ENCODE measurements at regions not wholly inside any gene's neighbourhood (a gene's known extent, or its start where the extent isn't known, plus 50 kb on each side); places are given as distances from the start of the nearest gene placed in this dataset.

DNA sequence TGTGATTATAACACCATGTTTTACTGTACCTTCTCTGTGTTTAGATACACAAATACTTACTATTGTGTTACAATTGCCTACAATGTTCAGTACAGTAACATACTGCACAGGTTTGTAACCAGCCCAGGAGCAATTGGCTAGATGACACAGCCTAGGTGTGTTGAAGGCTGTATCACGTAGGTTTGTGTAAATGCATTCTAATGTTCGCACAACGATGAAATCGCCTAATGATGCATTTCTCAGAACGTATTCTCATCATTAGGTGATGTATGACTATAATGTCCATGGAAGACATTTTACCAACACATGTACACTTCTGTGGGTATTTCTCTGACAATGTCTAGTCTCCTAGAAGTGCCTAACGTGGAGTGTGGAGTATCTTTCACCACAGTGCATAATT, 165.9 kb upstream of the KLF7 start:
- Histone ChIP-seq H3K9me2 (ENCODE audit: insufficient read depth, low read length) (no peaks in the 10 kb centered on the region), H3K9me3 (ENCODE audit: low read length) (no peaks in the 10 kb centered on the region), H3K4me3 (ENCODE audit: low read length) (no peak overlapping the region), H3K79me2 (replicated peaks; ENCODE audit: insufficient read depth, low read length) (no peaks in the 10 kb centered on the region), H3K27me3 (ENCODE audit: insufficient read depth, low read depth, low read length) (no peaks in the 10 kb centered on the region), H3K4me2 (ENCODE audit: low read length) (no peak overlapping the region), H3K27ac (ENCODE audit: low read length) (no peak overlapping the region), H3K36me3 (ENCODE audit: insufficient read depth, low read length) (no peaks in the 10 kb centered on the region), H2AFZ (ENCODE audit: low read depth, low read length) (no peak overlapping the region), H3F3A (ENCODE audit: insufficient read depth, low read length, poor library complexity, severe bottlenecking) (no peaks in the 10 kb centered on the region), H3K9ac (ENCODE audit: low read length) (no peak overlapping the region), H4K20me1 (ENCODE audit: insufficient read depth) (no peaks in the 10 kb centered on the region)
- TF ChIP-seq REST (IDR thresholded peaks at IDR 0.05; ENCODE audit: borderline replicate concordance) (no peak), EZH2 (IDR thresholded peaks at IDR 0.05; ENCODE audit: borderline replicate concordance, insufficient read depth, low read length, poor library complexity, severe bottlenecking) (no peak), CTCF (IDR thresholded peaks at IDR 0.05; ENCODE audit: poor library complexity, severe bottlenecking) (no peak), MXI1 (conservative IDR thresholded peaks at IDR 0.05; ENCODE audit: poor library complexity, severe bottlenecking) (no peak), POLR2AphosphoS5 (IDR thresholded peaks at IDR 0.05) (no peak), EP300 (conservative IDR thresholded peaks at IDR 0.05; ENCODE audit: poor library complexity, severe bottlenecking) (no peak), SMC3 (conservative IDR thresholded peaks at IDR 0.05; ENCODE audit: poor library complexity) (no peak), TAF1 (IDR thresholded peaks at IDR 0.05; ENCODE audit: low read depth) (no peak), RAD21 (conservative IDR thresholded peaks at IDR 0.05) (no peak)

DNA sequence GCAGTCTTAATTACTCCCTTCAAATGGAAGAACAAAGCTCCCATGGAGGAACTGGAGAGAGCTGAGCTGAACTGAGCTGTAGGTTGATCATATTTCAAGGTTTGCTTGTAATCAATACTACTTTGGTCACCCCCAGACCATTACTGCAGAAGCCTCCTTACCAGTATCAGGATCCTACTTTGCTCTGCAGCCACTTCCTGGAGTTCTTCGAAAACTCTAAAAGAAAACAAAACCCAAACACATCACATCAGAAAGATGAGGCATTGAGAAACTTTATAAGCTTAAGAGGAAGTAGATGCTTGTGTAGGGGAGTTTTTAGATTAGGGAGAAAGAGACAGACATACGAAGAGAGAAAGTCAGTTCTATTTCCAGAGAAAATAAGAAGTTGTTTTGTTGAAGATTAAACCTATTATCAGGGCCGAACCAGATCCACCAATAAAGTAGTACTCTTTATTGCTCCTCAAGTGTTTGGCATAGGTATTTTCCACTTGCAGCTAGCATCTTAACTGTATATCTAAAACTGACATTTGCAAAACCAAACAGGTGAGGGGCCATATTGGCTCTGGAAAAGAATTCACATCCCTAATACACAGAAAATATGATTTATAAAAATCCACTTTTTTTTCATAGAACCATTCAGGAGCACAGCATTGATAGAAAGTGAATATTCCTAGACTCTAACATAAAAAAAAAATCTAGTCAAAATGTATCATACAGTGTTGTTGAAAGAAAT, 166.9 kb upstream of the KLF7 start:
- TF ChIP-seq EZH2 (IDR thresholded peaks at IDR 0.05; ENCODE audit: borderline replicate concordance, insufficient read depth, low read length, poor library complexity, severe bottlenecking) (no peak), SMC3 (conservative IDR thresholded peaks at IDR 0.05; ENCODE audit: poor library complexity) (no peak)
- no peak overlapping the region for H3K27ac ChIP-seq (ENCODE audit: low read length)
- no peaks in the 10 kb centered on the region for H4K20me1 ChIP-seq (ENCODE audit: insufficient read depth)
- H3K9me3 ChIP-seq (ENCODE audit: low read length): no peaks in the 10 kb centered on the region
- H3K9me2 ChIP-seq (ENCODE audit: insufficient read depth, low read length): no peaks in the 10 kb centered on the region
- H3K27me3 ChIP-seq (ENCODE audit: insufficient read depth, low read depth, low read length): no peaks in the 10 kb centered on the region
- H3F3A ChIP-seq (ENCODE audit: insufficient read depth, low read length, poor library complexity, severe bottlenecking): no peaks in the 10 kb centered on the region
- H3K4me3 ChIP-seq (ENCODE audit: low read length): no peak overlapping the region
- H3K36me3 ChIP-seq (ENCODE audit: insufficient read depth, low read length): no peaks in the 10 kb centered on the region
- no peaks in the 10 kb centered on the region for H3K79me2 ChIP-seq (replicated peaks; ENCODE audit: insufficient read depth, low read length)
- no peak overlapping the region for H3K4me2 ChIP-seq (ENCODE audit: low read length)
- no peak overlapping the region for H2AFZ ChIP-seq (ENCODE audit: low read depth, low read length)
- no peak overlapping the region for H3K9ac ChIP-seq (ENCODE audit: low read length)
